ENCODE measurements at regions not wholly inside any gene's neighbourhood (a gene's known extent, or its start where the extent isn't known, plus 50 kb on each side); places are given as distances from the start of the nearest gene placed in this dataset.
"Not testable (repeated sequence)": the region's sequence is repeated elsewhere in the genome, so short reads cannot be mapped to it uniquely, and the experiment has no call there.

- DNase-seq (ENCODE audit: low read depth in 2 of 2): no peak
Measured at GRCh38 chr2:207363761-207364290, 165.9 kb upstream of the CREB1 start.

GRCh38 chr2:207370646-207371045, 159.1 kb upstream of the CREB1 start:
- no peak for DNase-seq (ENCODE audit: low read depth in 2 of 2)

GRCh38 chr2:207371877-207372276, 157.9 kb upstream of the CREB1 start:
- DNase-seq (ENCODE audit: low read depth in 2 of 2): no peak

GRCh38 chr2:207372483-207372882, 157.3 kb upstream of the CREB1 start:
- no peak for DNase-seq (ENCODE audit: low read depth in 2 of 2)

GRCh38 chr2:207375207-207375875, 154.4 kb upstream of the CREB1 start:
- no peak for DNase-seq (ENCODE audit: low read depth in 2 of 2)

- not testable (repeated sequence) for DNase-seq (ENCODE audit: low read depth in 2 of 2)
Measured at GRCh38 chr2:207378620-207379019, 151.1 kb upstream of the CREB1 start.

- no peak for DNase-seq (ENCODE audit: low read depth in 2 of 2)
Measured at GRCh38 chr2:207385076-207385475, 144.7 kb upstream of the CREB1 start.

GRCh38 chr2:207385903-207386302, 143.9 kb upstream of the CREB1 start:
- no peak for DNase-seq (ENCODE audit: low read depth in 2 of 2)

GRCh38 chr2:207387001-207387571, 142.7 kb upstream of the CREB1 start:
- no peak for DNase-seq (ENCODE audit: low read depth in 2 of 2)

GRCh38 chr2:207390302-207391095, 139.3 kb upstream of the CREB1 start:
- DNase-seq (ENCODE audit: low read depth in 2 of 2): no peak

GRCh38 chr2:207394203-207394781, 135.5 kb upstream of the CREB1 start:
- DNase-seq (ENCODE audit: low read depth in 2 of 2): no peak

- no peak for DNase-seq (ENCODE audit: low read depth in 2 of 2)
Measured at GRCh38 chr2:207394812-207395534, 134.8 kb upstream of the CREB1 start.

- no peak for DNase-seq (ENCODE audit: low read depth in 2 of 2)
Measured at GRCh38 chr2:207395535-207396251, 134.1 kb upstream of the CREB1 start.

GRCh38 chr2:207397917-207398655, 131.7 kb upstream of the CREB1 start:
- no peak for DNase-seq (ENCODE audit: low read depth in 2 of 2)

- DNase-seq (ENCODE audit: low read depth in 2 of 2): no peak
Measured at GRCh38 chr2:207399301-207399700, 130.5 kb upstream of the CREB1 start.

GRCh38 chr2:207401338-207401737, 128.4 kb upstream of the CREB1 start:
- no peak for DNase-seq (ENCODE audit: low read depth in 2 of 2)

- DNase-seq (ENCODE audit: low read depth in 2 of 2): no peak
Measured at GRCh38 chr2:207403141-207403540, 126.6 kb upstream of the CREB1 start.

GRCh38 chr2:207403950-207404349, 125.8 kb upstream of the CREB1 start:
- no peak for DNase-seq (ENCODE audit: low read depth in 2 of 2)

GRCh38 chr2:207405150-207405549, 124.6 kb upstream of the CREB1 start:
- no peak for DNase-seq (ENCODE audit: low read depth in 2 of 2)

GRCh38 chr2:207408086-207408794, 121.5 kb upstream of the CREB1 start:
- DNase-seq (ENCODE audit: low read depth in 2 of 2): no peak

All from stimulated activated CD4-positive, alpha-beta T cell treated with anti-CD3 and anti-CD28 coated beads, Interleukin-1b, Interleukin-23, amount 100 ng/mL, for 4 hours (primary cell).